Mucosa of descending colon (tissue), 3 donors: ENCODE measurements at regions not wholly inside any gene's neighbourhood (a gene's known extent, or its start where the extent isn't known, plus 50 kb on each side); places are given as distances from the start of the nearest gene placed in this dataset.

Source experiments
- ATAC-seq: fragments of 200-7000 bp; cut with Tn5 transposase; one replicate; pipeline ENCODE4 v1.9.1; 2020; ENCODE audit warnings: mild to moderate bottlenecking, moderate library complexity
- DNase-seq, 3 donors: peaks; one replicate each; pipeline ENCODE4 v3.0.0-alpha.2; 2020
- H3K36me3 ChIP-seq: fragments of 200-600 bp; one replicate; pipeline ENCODE4 v1.8.0; 2021; ENCODE audit warnings: low read depth, mild to moderate bottlenecking
- H3K4me1 ChIP-seq: fragments of 200-600 bp; one replicate; pipeline ENCODE4 v1.8.0; 2021; ENCODE audit warnings: low read depth, mild to moderate bottlenecking
- H3K4me3 ChIP-seq: fragments of 200-600 bp; one replicate; pipeline ENCODE4 v1.8.0; 2021; ENCODE audit warnings: mild to moderate bottlenecking
- H3K9me3 ChIP-seq: fragments of 200-600 bp; one replicate; pipeline ENCODE4 v1.8.0; 2021; ENCODE audit warnings: mild to moderate bottlenecking
- intact Hi-C, 2 donors: fragments of 100-400 bp; cut with DNase I in 1 of 2; cut with micrococcal nuclease in 1 of 2; formaldehyde crosslinking; loops; one replicate each; pipeline versions ENCODE4 v1.11.0 to v1.11.1; 2022; cut with DNase I, micrococcal nuclease
- TF ChIP-seq, protein P1 (sequence below): fragments of 200-600 bp; IDR thresholded peaks from one replicate; pipeline ENCODE4 v1.8.0; 2022; ENCODE audit warnings: antibody characterized with exemption, mild to moderate bottlenecking
- donor health status: DM: no; HTN: no; CAD: no; lungs with moderate emphysema.
- donor health status: DM: no; HTN: no; CAD: no.
- donor health status: DM: no; HTN: yes; CAD: no.

DNA sequence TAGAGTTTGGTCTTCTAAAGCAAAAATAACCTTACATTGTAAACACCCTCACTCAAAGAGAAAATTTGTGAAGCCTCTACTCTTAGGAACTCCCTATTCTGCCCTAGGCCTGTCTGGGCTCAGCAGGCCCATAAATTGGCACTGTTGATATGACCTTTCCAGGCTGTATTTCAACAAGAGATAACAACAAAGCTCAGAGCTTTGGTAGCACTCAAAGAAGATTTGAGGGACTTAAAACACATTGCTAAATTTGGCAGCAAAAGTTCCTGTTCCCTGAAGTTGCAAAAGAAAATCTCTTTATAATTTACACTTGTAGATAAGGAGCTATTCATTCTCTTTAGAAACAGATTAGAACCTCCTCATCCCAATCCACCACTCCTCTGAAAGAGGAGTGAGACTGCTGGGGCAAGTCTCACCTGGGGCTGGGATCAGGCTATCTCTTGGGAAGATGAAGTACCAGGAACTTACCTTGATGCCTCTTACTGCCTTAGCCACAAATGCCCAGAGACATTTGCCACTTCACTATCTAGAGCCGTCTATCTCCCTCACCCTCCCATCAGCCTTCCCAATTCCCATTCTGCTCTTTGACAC lies 110.4 kb upstream of the AKIP1 start:
- intact Hi-C loops = loop anchor here in 1 of 2 donors (10.0 kb wide), 1 partner anchor 86 kb away; no protein-coding TSS in a partner anchor
- Histone ChIP-seq H3K4me1 (no peaks in the 10 kb centered on the region), H3K36me3 (no peaks in the 10 kb centered on the region), H3K9me3 (no peaks in the 10 kb centered on the region), H3K4me3 (no peak overlapping the region)
- TF ChIP-seq, protein P1, sequence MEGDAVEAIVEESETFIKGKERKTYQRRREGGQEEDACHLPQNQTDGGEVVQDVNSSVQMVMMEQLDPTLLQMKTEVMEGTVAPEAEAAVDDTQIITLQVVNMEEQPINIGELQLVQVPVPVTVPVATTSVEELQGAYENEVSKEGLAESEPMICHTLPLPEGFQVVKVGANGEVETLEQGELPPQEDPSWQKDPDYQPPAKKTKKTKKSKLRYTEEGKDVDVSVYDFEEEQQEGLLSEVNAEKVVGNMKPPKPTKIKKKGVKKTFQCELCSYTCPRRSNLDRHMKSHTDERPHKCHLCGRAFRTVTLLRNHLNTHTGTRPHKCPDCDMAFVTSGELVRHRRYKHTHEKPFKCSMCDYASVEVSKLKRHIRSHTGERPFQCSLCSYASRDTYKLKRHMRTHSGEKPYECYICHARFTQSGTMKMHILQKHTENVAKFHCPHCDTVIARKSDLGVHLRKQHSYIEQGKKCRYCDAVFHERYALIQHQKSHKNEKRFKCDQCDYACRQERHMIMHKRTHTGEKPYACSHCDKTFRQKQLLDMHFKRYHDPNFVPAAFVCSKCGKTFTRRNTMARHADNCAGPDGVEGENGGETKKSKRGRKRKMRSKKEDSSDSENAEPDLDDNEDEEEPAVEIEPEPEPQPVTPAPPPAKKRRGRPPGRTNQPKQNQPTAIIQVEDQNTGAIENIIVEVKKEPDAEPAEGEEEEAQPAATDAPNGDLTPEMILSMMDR = no peak
- no peak for ATAC-seq
- no peak for DNase-seq

DNA sequence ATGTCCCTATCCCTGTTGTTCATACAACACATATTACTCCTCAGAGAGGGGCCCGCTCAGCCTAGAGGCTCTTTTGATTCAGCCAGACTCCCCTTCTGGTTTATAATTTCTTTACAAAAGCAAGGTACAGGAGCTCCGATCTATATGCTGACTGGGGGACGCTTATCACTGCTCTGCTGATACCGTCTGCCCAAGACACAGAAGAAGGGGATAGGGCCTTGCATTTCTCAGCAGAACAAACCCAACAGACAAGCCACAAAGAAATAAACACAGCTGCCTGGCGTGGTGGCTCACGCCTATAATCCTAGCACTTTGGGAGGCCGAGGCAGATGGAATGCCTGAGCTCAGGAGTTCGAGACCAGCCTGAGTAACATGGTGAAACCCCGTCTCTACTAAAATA lies 109.9 kb upstream of the AKIP1 start:
- H3K36me3 ChIP-seq = no peaks in the 10 kb centered on the region
- no peak for DNase-seq

DNA sequence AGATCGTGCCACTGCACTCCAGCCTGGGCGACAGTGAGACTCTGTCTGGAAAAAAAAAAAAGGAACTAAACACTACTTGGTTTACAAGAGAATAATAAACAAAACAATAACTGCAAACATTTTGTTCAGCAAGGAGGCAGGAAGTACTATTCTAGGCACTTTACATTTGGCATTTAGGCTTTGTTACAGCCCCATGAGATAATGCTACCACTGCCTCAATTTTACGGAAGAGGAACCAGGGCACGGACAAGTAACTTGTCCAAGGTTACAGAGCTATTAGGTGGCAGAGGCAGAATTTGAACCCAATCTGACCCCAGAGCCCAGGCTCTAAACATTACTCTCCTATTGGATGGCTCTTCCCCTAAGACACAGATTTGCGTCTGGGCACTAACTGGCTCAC lies 108.7 kb upstream of the AKIP1 start:
- TF ChIP-seq, protein P1 = no peak
- Histone ChIP-seq H3K36me3 (no peaks in the 10 kb centered on the region), H3K4me3 (no peak overlapping the region), H3K4me1 (peaks cover 8% of the 10 kb centered on the region), H3K9me3 (no peaks in the 10 kb centered on the region)
- DNase-seq = no peak
- intact Hi-C loops = loop anchor here in 1 of 2 donors (10.0 kb wide), 1 partner anchor 87 kb away; no protein-coding TSS in a partner anchor
- no peak for ATAC-seq

More for the DNA sequence above, 109.9 kb upstream of the AKIP1 start:
- intact Hi-C loops = loop anchor here in 1 of 2 donors (10.0 kb wide), 1 partner anchor 86 kb away; no protein-coding TSS in a partner anchor
- ATAC-seq = no peak
- no peak overlapping the region for H3K4me3 ChIP-seq
- TF ChIP-seq, protein P1 = no peak
- H3K4me1 ChIP-seq = peaks cover 3% of the 10 kb centered on the region
- no peaks in the 10 kb centered on the region for H3K9me3 ChIP-seq

DNA sequence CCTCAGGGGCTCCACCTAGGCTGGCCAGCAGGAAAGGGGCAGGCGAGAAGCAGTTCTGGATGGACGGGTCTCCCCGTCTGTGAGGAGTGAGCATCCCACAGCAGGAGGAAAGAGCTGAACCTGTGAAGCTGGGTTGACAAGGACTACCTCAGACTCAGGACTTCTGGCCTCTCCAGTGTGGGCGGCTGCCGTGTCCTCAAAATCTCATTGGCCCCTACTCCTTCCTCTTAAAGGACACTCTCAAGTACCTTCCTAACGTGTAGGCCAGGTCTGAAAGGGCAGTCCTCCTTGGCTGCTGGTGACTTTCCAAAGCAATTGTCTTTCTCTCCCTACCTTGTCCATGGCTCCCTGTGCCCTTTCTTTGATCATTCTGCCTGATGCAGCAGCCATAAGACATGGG lies 107.0 kb upstream of the AKIP1 start:
- H3K4me1 ChIP-seq = peaks cover 23% of the 10 kb centered on the region
- no peaks in the 10 kb centered on the region for H3K36me3 ChIP-seq
- no peak for ATAC-seq
- no peak overlapping the region for H3K4me3 ChIP-seq
- H3K9me3 ChIP-seq = no peaks in the 10 kb centered on the region
- DNase-seq = no peak
- TF ChIP-seq, protein P1 = no peak
- intact Hi-C loops = loop anchor here in 1 of 2 donors (10.0 kb wide), 1 partner anchor 89 kb away; no protein-coding TSS in a partner anchor

DNA sequence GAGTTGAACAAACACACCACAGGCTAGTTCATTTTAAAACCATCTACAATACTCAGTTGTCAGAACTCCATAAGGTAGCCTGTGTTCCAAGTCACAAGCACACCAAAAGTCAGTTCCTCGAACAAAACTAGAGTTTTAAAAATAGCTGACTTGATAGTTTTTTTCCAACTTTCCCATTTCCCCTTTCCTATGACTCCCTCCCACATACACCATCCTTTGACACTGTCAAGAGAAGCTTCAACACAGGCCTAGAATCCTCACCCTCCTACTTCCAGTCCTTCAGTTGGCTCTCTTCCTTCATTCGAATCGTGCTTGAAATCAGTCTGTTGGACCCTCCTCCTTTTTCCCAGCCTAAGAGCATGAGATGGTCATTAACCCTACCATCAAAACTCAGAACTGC lies 105.7 kb upstream of the AKIP1 start:
- no peaks in the 10 kb centered on the region for H3K9me3 ChIP-seq
- no peak overlapping the region for H3K4me3 ChIP-seq
- DNase-seq = no peak
- H3K4me1 ChIP-seq = peaks cover 30% of the 10 kb centered on the region
- TF ChIP-seq, protein P1 = no peak
- intact Hi-C loops = loop anchor here (5.0 to 10.0 kb wide), 2 partner anchors 90 to 118 kb away; no protein-coding TSS in a partner anchor
- no peaks in the 10 kb centered on the region for H3K36me3 ChIP-seq
- ATAC-seq = no peak
